ENCODE measurements at regions not wholly inside any gene's neighbourhood (a gene's known extent, or its start where the extent isn't known, plus 50 kb on each side); places are given as distances from the start of the nearest gene placed in this dataset.

DNA sequence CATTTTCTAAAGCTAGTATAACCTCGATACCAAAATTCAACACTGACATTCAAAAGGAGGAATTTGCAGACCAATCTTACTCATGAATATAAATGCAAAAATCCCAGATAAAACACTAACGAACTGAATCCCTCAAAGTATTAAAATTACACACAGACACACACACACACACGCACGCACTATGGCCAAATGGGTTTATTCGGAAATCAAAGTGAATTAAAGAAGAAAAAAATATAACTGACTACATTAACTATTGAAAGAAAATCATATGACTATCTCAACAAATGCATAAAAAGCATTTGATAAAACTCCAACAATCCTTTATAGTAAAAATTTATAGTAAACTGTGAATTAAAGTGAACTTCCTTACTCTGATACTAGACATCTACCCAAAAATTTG, 97.9 kb upstream of the HNRNPA3 start:
- in situ Hi-C loops (cut with MboI; ENCODE audit: low sequenced_read_pairs) = no loop called here
- Histone ChIP-seq H3K4me1 (no peaks in the 10 kb centered on the region), H3K4me3 (no peak overlapping the region), H3K36me3 (replicated peaks) (no peaks in the 10 kb centered on the region), H3K9me3 (no peaks in the 10 kb centered on the region), H3K27me3 (ENCODE audit: low read depth) (no peaks in the 10 kb centered on the region; the same call in 1 of the 2 replicates)
- DNase-seq (ENCODE audit: low spot score in 2 of 2) = no peak

GRCh38 chr2:177117755-177118154, 94.8 kb upstream of the HNRNPA3 start:
- in situ Hi-C loops (cut with MboI; ENCODE audit: low sequenced_read_pairs) = no loop called here
- H3K4me1 ChIP-seq = no peaks in the 10 kb centered on the region
- no peaks in the 10 kb centered on the region for H3K36me3 ChIP-seq (replicated peaks)
- no peak overlapping the region for H3K4me3 ChIP-seq
- no peak for DNase-seq (ENCODE audit: low spot score in 2 of 2)
- no peaks in the 10 kb centered on the region for H3K9me3 ChIP-seq
- peaks cover 5% of the 10 kb centered on the region; the same call in 1 of the 2 replicates for H3K27me3 ChIP-seq (ENCODE audit: low read depth)

DNA sequence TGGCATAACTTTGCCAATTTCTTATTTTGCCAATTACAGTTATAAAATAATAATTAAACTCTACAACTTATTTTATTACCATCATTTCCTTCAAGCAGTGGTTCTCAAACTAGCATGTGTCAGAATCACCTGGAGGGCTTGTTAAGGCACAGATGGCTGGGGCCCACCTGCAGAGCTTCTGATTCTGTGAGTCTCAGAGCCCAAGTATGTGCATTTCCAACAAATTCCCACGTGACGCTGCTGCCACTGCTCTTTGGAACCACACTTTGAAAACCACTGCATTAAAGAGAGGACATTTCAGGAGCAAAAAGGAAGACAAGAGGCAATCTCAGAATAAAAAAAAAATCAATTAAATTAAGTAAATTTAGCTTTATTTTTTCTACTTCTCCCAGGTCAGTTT, 94.0 kb upstream of the HNRNPA3 start:
- DNase-seq (ENCODE audit: low spot score in 2 of 2) = no peak
- Histone ChIP-seq H3K9me3 (no peaks in the 10 kb centered on the region), H3K36me3 (replicated peaks) (no peaks in the 10 kb centered on the region), H3K4me3 (no peak overlapping the region), H3K27me3 (ENCODE audit: low read depth) (peaks cover 5% of the 10 kb centered on the region; the same call in 1 of the 2 replicates), H3K4me1 (no peaks in the 10 kb centered on the region)
- in situ Hi-C loops (cut with MboI; ENCODE audit: low sequenced_read_pairs) = no loop called here

DNA sequence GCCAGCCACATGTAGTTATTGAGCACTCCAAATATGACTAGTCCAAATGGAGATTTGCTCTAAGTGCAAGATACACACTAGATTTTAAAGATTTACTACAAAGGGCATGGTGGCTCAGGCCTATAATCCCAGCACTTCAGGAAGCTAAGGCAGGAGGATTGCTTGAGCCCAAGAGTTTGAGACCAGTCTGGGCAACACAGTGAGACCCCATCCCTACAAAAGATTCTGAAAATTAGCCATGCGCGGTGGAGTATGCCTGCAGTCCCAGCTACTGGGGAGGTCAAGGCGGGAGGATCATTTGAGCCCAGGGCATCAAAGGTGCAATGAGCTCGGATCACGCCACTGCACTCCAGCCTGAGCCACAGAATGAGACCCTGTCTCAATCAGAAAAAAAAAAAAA, 93.5 kb upstream of the HNRNPA3 start:
- no peaks in the 10 kb centered on the region for H3K9me3 ChIP-seq

GRCh38 chr2:177123048-177123447, 89.5 kb upstream of the HNRNPA3 start:
- no peak for DNase-seq (ENCODE audit: low spot score in 2 of 2)
- H3K36me3 ChIP-seq (replicated peaks) = no peaks in the 10 kb centered on the region
- H3K9me3 ChIP-seq = no peaks in the 10 kb centered on the region
- in situ Hi-C loops (cut with MboI; ENCODE audit: low sequenced_read_pairs) = no loop called here
- no peak overlapping the region for H3K4me3 ChIP-seq
- peaks cover 5% of the 10 kb centered on the region; the same call in 1 of the 2 replicates for H3K27me3 ChIP-seq (ENCODE audit: low read depth)
- H3K4me1 ChIP-seq = no peaks in the 10 kb centered on the region

More for the DNA sequence above, 93.5 kb upstream of the HNRNPA3 start:
- DNase-seq (ENCODE audit: low spot score in 2 of 2) = no peak
- no peak overlapping the region for H3K4me3 ChIP-seq
- no peaks in the 10 kb centered on the region for H3K36me3 ChIP-seq (replicated peaks)
- in situ Hi-C loops (cut with MboI; ENCODE audit: low sequenced_read_pairs) = no loop called here
- H3K27me3 ChIP-seq (ENCODE audit: low read depth) = peaks cover 5% of the 10 kb centered on the region; the same call in 1 of the 2 replicates
- H3K4me1 ChIP-seq = no peaks in the 10 kb centered on the region

- DNase-seq (ENCODE audit: low spot score in 2 of 2) = no peak
- no peak overlapping the region for H3K4me3 ChIP-seq
- H3K4me1 ChIP-seq = no peaks in the 10 kb centered on the region
- H3K36me3 ChIP-seq (replicated peaks) = no peaks in the 10 kb centered on the region
- in situ Hi-C loops (cut with MboI; ENCODE audit: low sequenced_read_pairs) = no loop called here
- H3K9me3 ChIP-seq = no peaks in the 10 kb centered on the region
- H3K27me3 ChIP-seq (ENCODE audit: low read depth) = peaks cover 5% of the 10 kb centered on the region; the same call in 1 of the 2 replicates
Observed at GRCh38 chr2:177124371-177124770, 88.2 kb upstream of the HNRNPA3 start.

DNA sequence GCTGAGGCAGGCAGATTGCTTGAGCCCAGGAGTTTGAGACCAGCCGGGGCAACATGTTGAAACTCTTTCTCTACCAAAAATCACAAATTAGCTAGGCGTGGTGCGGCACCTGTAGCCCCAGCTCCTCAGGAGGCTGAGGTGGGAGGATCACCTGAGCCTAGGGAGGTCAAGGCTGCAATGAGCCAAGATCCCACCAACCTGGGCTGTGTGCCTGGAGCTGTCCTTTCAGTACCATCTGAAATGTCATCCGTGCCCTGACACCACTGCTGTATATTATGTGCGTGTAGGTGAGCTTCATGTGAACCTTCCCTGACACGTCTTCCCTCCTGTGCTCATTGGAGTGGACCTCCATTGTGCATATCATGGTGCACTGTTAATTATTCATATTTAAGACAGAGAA, 84.8 kb upstream of the HNRNPA3 start:
- H3K4me3 ChIP-seq = no peak overlapping the region
- H3K9me3 ChIP-seq = no peaks in the 10 kb centered on the region
- no peaks in the 10 kb centered on the region for H3K36me3 ChIP-seq (replicated peaks)
- H3K4me1 ChIP-seq = no peaks in the 10 kb centered on the region
- no peak for DNase-seq (ENCODE audit: low spot score in 2 of 2)
- in situ Hi-C loops (cut with MboI; ENCODE audit: low sequenced_read_pairs) = loop anchor here (25.0 kb wide), 2 partner anchors 466 to 641 kb away; no protein-coding TSS in a partner anchor
- H3K27me3 ChIP-seq (ENCODE audit: low read depth) = no peaks in the 10 kb centered on the region

DNA sequence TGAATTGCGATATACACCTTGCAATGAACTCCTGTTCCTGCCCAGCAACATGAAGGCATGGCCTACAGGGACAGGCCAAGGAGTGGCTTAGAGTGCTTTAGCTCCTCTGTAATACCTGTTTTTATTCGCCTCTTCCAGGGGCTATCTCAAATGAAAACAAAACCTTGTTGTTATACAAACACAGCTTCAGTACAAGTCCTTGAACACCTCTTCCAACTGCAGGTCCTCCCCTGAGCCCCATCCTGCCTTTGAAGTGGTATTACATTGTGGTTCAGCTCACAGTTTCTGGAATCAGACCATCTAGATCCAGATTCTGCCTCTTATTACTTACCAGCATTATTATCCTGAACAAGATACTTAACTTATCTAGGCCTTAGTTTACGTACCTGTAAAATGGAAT, 83.0 kb upstream of the HNRNPA3 start:
- no peak overlapping the region for H3K4me3 ChIP-seq
- no peaks in the 10 kb centered on the region for H3K36me3 ChIP-seq (replicated peaks)
- in situ Hi-C loops (cut with MboI; ENCODE audit: low sequenced_read_pairs) = loop anchor here (25.0 kb wide), 2 partner anchors 467 to 642 kb away; no protein-coding TSS in a partner anchor
- H3K27me3 ChIP-seq (ENCODE audit: low read depth) = no peaks in the 10 kb centered on the region
- no peak for DNase-seq (ENCODE audit: low spot score in 2 of 2)
- no peaks in the 10 kb centered on the region for H3K9me3 ChIP-seq
- H3K4me1 ChIP-seq = no peaks in the 10 kb centered on the region

DNA sequence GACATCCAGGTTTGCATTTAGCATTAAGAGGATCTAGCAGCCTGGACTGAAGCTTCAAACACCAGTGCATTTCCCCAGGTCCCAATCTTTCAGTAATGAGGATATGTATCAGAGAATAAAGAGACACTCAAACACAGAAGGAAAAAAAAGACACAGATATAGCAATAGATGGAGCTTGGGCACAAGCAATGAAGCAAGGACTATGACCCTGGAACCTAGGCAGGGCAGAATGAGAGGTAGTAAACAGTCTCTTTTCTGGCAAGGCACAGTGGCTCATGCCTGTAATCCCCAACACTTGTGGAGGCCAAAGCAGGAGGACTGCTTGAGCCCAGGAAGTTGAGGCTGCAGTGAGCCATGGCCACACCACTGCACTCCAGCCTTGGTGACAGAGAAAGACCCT, 80.7 kb upstream of the HNRNPA3 start:
- no peaks in the 10 kb centered on the region for H3K27me3 ChIP-seq (ENCODE audit: low read depth)
- no peaks in the 10 kb centered on the region for H3K4me1 ChIP-seq
- no peak for DNase-seq (ENCODE audit: low spot score in 2 of 2)
- in situ Hi-C loops (cut with MboI; ENCODE audit: low sequenced_read_pairs) = loop anchor here (25.0 kb wide), 2 partner anchors 470 to 645 kb away; no protein-coding TSS in a partner anchor
- H3K4me3 ChIP-seq = no peak overlapping the region
- no peaks in the 10 kb centered on the region for H3K36me3 ChIP-seq (replicated peaks)
- no peaks in the 10 kb centered on the region for H3K9me3 ChIP-seq

DNA sequence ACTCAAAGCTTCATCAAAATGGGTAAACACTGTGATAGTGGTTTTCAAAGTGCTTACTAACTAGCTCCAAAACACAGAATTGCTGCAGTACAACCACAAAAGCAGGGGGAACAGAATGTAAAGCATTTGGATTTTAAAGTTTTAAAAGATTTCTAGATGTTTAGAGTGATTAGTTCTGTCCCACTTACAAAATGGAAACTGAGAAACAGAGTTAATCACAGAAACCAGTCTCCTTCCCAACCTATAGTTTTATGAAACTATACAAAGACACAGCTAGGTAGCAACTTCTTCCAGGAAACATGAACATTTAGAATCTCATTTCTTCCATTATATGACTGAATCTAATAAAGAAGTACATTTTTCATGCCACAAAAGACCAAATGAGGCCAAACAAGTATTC, 73.8 kb upstream of the HNRNPA3 start:
- Histone ChIP-seq H3K4me1 (no peaks in the 10 kb centered on the region), H3K9me3 (no peaks in the 10 kb centered on the region), H3K27me3 (ENCODE audit: low read depth) (peaks cover 44% of the 10 kb centered on the region), H3K4me3 (no peak overlapping the region), H3K36me3 (replicated peaks) (no peaks in the 10 kb centered on the region)
- DNase-seq (ENCODE audit: low spot score in 2 of 2) = no peak
- in situ Hi-C loops (cut with MboI; ENCODE audit: low sequenced_read_pairs) = loop anchor here (25.0 kb wide), 2 partner anchors 477 to 652 kb away; no protein-coding TSS in a partner anchor

DNA sequence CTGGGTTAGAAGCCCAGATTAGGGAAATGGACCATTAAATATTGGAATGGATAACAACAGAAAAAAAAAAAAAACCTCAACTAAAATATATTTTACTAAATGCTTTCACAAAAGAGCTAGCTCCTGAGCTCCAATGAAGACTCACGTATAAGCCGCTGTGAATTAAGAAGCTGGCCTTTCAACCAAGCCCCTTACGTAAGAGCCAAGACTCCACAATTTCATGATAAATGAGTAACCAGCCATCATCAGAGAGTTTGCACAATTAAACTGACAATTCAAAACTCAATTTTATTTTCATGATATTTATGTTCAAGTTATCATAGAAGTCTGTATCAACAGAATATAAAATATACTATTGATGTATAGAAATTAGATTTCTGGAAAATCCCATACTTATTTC, 70.7 kb upstream of the HNRNPA3 start:
- Histone ChIP-seq H3K9me3 (no peaks in the 10 kb centered on the region), H3K4me3 (no peak overlapping the region), H3K27me3 (ENCODE audit: low read depth) (peaks cover 52% of the 10 kb centered on the region), H3K36me3 (replicated peaks) (no peaks in the 10 kb centered on the region), H3K4me1 (no peaks in the 10 kb centered on the region)
- in situ Hi-C loops (cut with MboI; ENCODE audit: low sequenced_read_pairs) = loop anchor here (10.0 to 25.0 kb wide), 3 partner anchors 327 to 655 kb away; no protein-coding TSS in a partner anchor
- no peak for DNase-seq (ENCODE audit: low spot score in 2 of 2)

DNA sequence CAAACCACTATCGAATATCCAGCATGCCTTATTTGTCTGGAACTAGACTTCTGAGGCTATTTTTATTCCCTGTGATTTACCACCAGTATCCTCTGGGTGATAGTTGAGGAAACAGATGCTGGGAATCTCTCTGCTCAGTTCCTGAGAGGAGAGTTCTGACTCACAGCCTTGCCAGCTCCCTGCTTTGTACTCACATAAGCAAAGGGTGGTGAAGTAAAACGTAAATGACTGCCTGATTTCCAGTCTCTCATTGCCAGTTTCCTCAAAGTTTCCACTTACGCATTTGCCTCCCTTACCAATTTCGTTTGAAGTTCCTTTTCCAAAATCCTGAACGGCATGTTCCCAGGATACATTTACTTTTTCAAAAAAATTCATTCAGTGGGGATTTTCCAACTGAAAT, 69.2 kb upstream of the HNRNPA3 start:
- in situ Hi-C loops (cut with MboI; ENCODE audit: low sequenced_read_pairs) = loop anchor here (10.0 to 25.0 kb wide), 3 partner anchors 329 to 656 kb away; no protein-coding TSS in a partner anchor
- no peak overlapping the region for H3K4me3 ChIP-seq
- peaks cover 50% of the 10 kb centered on the region for H3K27me3 ChIP-seq (ENCODE audit: low read depth)
- H3K36me3 ChIP-seq (replicated peaks) = no peaks in the 10 kb centered on the region
- DNase-seq (ENCODE audit: low spot score in 2 of 2) = no peak
- H3K4me1 ChIP-seq = peaks cover 9% of the 10 kb centered on the region
- no peaks in the 10 kb centered on the region for H3K9me3 ChIP-seq

DNA sequence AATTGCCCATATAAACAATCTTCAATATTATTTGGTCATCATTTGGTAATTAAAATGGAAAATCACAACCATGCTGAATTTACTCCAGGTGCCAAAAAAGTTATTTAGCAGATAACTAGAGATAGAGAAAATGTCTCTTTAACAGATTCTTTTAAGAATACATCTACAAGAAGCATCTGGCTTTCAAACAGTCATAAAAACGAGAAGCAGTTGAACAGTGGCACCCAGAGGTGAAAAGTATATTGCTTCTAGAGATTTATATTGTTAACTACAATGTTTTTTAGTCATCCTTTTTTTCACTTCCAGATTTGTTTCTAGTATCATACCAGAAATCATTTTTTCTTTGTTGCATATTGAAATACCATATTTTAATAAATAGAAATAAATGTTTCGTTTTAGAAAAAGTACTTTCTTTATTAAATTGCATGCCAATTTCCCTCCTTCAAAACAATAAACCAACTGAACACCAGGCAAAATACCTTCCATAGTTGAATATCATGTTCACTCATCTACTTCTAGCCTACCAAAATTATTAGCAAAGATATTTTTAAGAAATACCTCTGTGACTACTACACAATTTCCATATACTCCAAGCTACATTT, 65.4 kb upstream of the HNRNPA3 start:
- peaks cover 44% of the 10 kb centered on the region for H3K27me3 ChIP-seq (ENCODE audit: low read depth)
- no peaks in the 10 kb centered on the region for H3K36me3 ChIP-seq (replicated peaks)
- no peak overlapping the region for H3K4me3 ChIP-seq
- in situ Hi-C loops (cut with MboI; ENCODE audit: low sequenced_read_pairs) = loop anchor here (10.0 to 25.0 kb wide), 3 partner anchors 332 to 660 kb away; no protein-coding TSS in a partner anchor
- no peaks in the 10 kb centered on the region for H3K9me3 ChIP-seq
- H3K4me1 ChIP-seq = peaks cover 9% of the 10 kb centered on the region
- peak; percentile 39 to 59 for DNase-seq (ENCODE audit: low spot score in 2 of 2)

- in situ Hi-C loops (cut with MboI; ENCODE audit: low sequenced_read_pairs) = loop anchor here (10.0 to 25.0 kb wide), 3 partner anchors 333 to 661 kb away; no protein-coding TSS in a partner anchor
- Histone ChIP-seq H3K4me1 (peaks cover 9% of the 10 kb centered on the region), H3K9me3 (no peaks in the 10 kb centered on the region), H3K36me3 (replicated peaks) (no peaks in the 10 kb centered on the region), H3K4me3 (no peak overlapping the region; the same call in 1 of the 2 replicates), H3K27me3 (ENCODE audit: low read depth) (peaks cover 47% of the 10 kb centered on the region)
- peak in 1 of 2 experiments; percentile 32 for DNase-seq (ENCODE audit: low spot score in 2 of 2)
Observed at GRCh38 chr2:177147834-177148445, 64.7 kb upstream of the HNRNPA3 start.

Data from HAP-1 (cell line).